ENCODE measurements at regions not wholly inside any gene's neighbourhood (a gene's known extent, or its start where the extent isn't known, plus 50 kb on each side); places are given as distances from the start of the nearest gene placed in this dataset.

- TF ChIP-seq CTCF (IDR thresholded peaks at IDR 0.05), result no peak
- no peak for TF ChIP-seq POLR2AphosphoS5 (IDR thresholded peaks at IDR 0.05)
Observed at GRCh38 chr10:77715536-77715935, 77.9 kb upstream of the KCNMA1 start.

Measured in suprapubic skin (tissue), 3 donors.